SH-SY5Y (cell line): ENCODE measurements at regions not wholly inside any gene's neighbourhood (a gene's known extent, or its start where the extent isn't known, plus 50 kb on each side); places are given as distances from the start of the nearest gene placed in this dataset.

Source experiments
- GATA2 ChIP-seq: IDR thresholded peaks from 2 replicates; pipeline ENCODE4 v1.6.1; 2011; ENCODE audit warnings: mild to moderate bottlenecking, low read depth, low read length
- GATA3 ChIP-seq: IDR thresholded peaks from 2 replicates; pipeline ENCODE4 v1.6.1; 2011; ENCODE audit warnings: low read depth, mild to moderate bottlenecking, low read length, moderate library complexity

DNA sequence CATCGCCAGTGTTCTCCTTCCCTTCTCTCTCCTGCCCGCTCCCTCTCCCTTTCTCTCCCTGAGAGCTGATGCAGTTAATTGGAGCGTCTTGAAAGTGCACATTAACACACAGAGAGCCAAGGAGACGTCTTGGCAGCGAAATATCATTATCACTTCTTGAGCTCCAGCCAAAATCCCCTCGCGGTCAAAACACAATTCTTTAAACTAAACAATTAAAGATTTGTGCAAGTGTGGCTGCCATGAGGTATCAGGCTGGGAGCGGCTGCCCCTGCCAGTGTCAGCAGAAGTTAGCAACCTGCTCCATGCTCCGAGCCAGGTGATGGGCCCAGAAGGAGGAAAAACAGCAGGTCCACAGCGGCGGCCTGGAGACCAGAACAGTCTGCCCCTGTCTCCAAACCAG is 100.9 kb upstream of the FOXP4 start:
- TF ChIP-seq GATA2, result no peak
- no peak for TF ChIP-seq GATA3
